ENCODE measurements at regions not wholly inside any gene's neighbourhood (a gene's known extent, or its start where the extent isn't known, plus 50 kb on each side); places are given as distances from the start of the nearest gene placed in this dataset.

- no peak for TF ChIP-seq CTCF (IDR thresholded peaks at IDR 0.05)
- H3K27me3 ChIP-seq, result no peaks in the 10 kb centered on the region
- no peaks in the 10 kb centered on the region for H3K9me3 ChIP-seq
- no peak overlapping the region for H3K4me3 ChIP-seq
- ATAC-seq (no peak), DNase-seq (no peak)
- no peaks in the 10 kb centered on the region for H3K4me1 ChIP-seq
- H3K27ac ChIP-seq, result no peak overlapping the region
- intact Hi-C loops (cut with DNase I), result no loop called here
- no peaks in the 10 kb centered on the region for H3K36me3 ChIP-seq
Measured at GRCh38 chr11:19602891-19603290, 109.7 kb upstream of the NAV2 start.

- H3K4me1 ChIP-seq, result no peaks in the 10 kb centered on the region
- no peak overlapping the region for H3K27ac ChIP-seq
- H3K4me3 ChIP-seq, result no peak overlapping the region
- ATAC-seq, result no peak
- DNase-seq, result no peak
- intact Hi-C loops (cut with DNase I), result no loop called here
- H3K9me3 ChIP-seq, result no peaks in the 10 kb centered on the region
- TF ChIP-seq CTCF (IDR thresholded peaks at IDR 0.05), result no peak
- H3K36me3 ChIP-seq, result no peaks in the 10 kb centered on the region
- no peaks in the 10 kb centered on the region for H3K27me3 ChIP-seq
Measured at GRCh38 chr11:19602406-19602805, 110.2 kb upstream of the NAV2 start.

GRCh38 chr11:19601235-19601634, 111.4 kb upstream of the NAV2 start:
- H3K9me3 ChIP-seq, result no peaks in the 10 kb centered on the region
- H3K36me3 ChIP-seq, result no peaks in the 10 kb centered on the region
- intact Hi-C loops (cut with DNase I), result no loop called here
- no peak for TF ChIP-seq CTCF (IDR thresholded peaks at IDR 0.05)
- H3K4me1 ChIP-seq, result no peaks in the 10 kb centered on the region
- H3K27ac ChIP-seq, result no peak overlapping the region
- no peak overlapping the region for H3K4me3 ChIP-seq
- DNase-seq (no peak), ATAC-seq (no peak)
- no peaks in the 10 kb centered on the region for H3K27me3 ChIP-seq

- intact Hi-C loops (cut with DNase I), result no loop called here
- H3K27ac ChIP-seq, result no peak overlapping the region
- no peak overlapping the region for H3K4me3 ChIP-seq
- H3K4me1 ChIP-seq, result no peaks in the 10 kb centered on the region
- H3K36me3 ChIP-seq, result no peaks in the 10 kb centered on the region
- DNase-seq (no peak), ATAC-seq (no peak)
- H3K27me3 ChIP-seq, result no peaks in the 10 kb centered on the region
- no peak for TF ChIP-seq CTCF (IDR thresholded peaks at IDR 0.05)
- H3K9me3 ChIP-seq, result no peaks in the 10 kb centered on the region
Measured at GRCh38 chr11:19599681-19600080, 113.0 kb upstream of the NAV2 start.

- Histone ChIP-seq H3K4me3 (no peak overlapping the region), H3K36me3 (no peaks in the 10 kb centered on the region), H3K27ac (no peak overlapping the region), H3K9me3 (no peaks in the 10 kb centered on the region), H3K27me3 (no peaks in the 10 kb centered on the region), H3K4me1 (no peaks in the 10 kb centered on the region)
- no peak for ATAC-seq
- no peak for DNase-seq
- TF ChIP-seq CTCF (IDR thresholded peaks at IDR 0.05), result no peak
- intact Hi-C loops (cut with DNase I), result no loop called here
Measured at GRCh38 chr11:19598876-19599486, 113.7 kb upstream of the NAV2 start.

GRCh38 chr11:19598456-19598855, 114.2 kb upstream of the NAV2 start:
- no peaks in the 10 kb centered on the region for H3K4me1 ChIP-seq
- ATAC-seq (no peak), DNase-seq (no peak)
- no peaks in the 10 kb centered on the region for H3K27me3 ChIP-seq
- H3K4me3 ChIP-seq, result no peak overlapping the region
- no peak for TF ChIP-seq CTCF (IDR thresholded peaks at IDR 0.05)
- H3K27ac ChIP-seq, result no peak overlapping the region
- no peaks in the 10 kb centered on the region for H3K9me3 ChIP-seq
- intact Hi-C loops (cut with DNase I), result no loop called here
- no peaks in the 10 kb centered on the region for H3K36me3 ChIP-seq

All from upper lobe of right lung (tissue), 1 donor.